H9 (cell line): ENCODE measurements at regions not wholly inside any gene's neighbourhood (a gene's known extent, or its start where the extent isn't known, plus 50 kb on each side); places are given as distances from the start of the nearest gene placed in this dataset.

Source experiments
- DNase-seq: peaks from one replicate; pipeline ENCODE4 v3.0.0-alpha.2; 2017
- H2AFZ ChIP-seq: one replicate; pipeline ENCODE4 v1.6.1; 2013; ENCODE audit warnings: mild to moderate bottlenecking, low read length, control low read depth, moderate library complexity
- H2AK5ac ChIP-seq: 2 replicates; pipeline ENCODE4 v1.6.1; 2013; ENCODE audit warnings: low read length, control low read depth, mixed read lengths; ENCODE audit not compliant: insufficient read length
- H2BK120ac ChIP-seq: one replicate; pipeline ENCODE4 v1.6.1; 2013; ENCODE audit warnings: low read depth, mild to moderate bottlenecking, low read length, control low read depth, inconsistent platforms; ENCODE audit not compliant: poor library complexity, severe bottlenecking
- H2BK12ac ChIP-seq: 2 replicates; pipeline ENCODE4 v1.6.1; 2013; ENCODE audit warnings: low read length, control low read depth, mixed read lengths, low read depth; ENCODE audit not compliant: insufficient read length
- H2BK15ac ChIP-seq: 2 replicates; pipeline ENCODE4 v1.6.1; 2013; ENCODE audit warnings: low read depth, low read length, control low read depth
- H2BK20ac ChIP-seq: one replicate; pipeline ENCODE4 v1.6.1; 2013; ENCODE audit warnings: low read depth, mild to moderate bottlenecking, low read length, control low read depth, inconsistent platforms; ENCODE audit not compliant: poor library complexity, severe bottlenecking
- H2BK5ac ChIP-seq: 2 replicates; pipeline ENCODE4 v1.6.1; 2013; ENCODE audit warnings: low read length, control low read depth, mixed read lengths; ENCODE audit not compliant: insufficient read length
- H3K14ac ChIP-seq: 2 replicates; pipeline ENCODE4 v1.6.1; 2013; ENCODE audit warnings: low read length, control low read depth; ENCODE audit not compliant: insufficient read depth
- H3K18ac ChIP-seq: 2 replicates; pipeline ENCODE4 v1.6.1; 2013; ENCODE audit warnings: low read depth, mild to moderate bottlenecking, mixed read lengths, low read length, control low read depth; ENCODE audit not compliant: insufficient read length
- H3K23ac ChIP-seq: 2 replicates; pipeline ENCODE4 v1.6.1; 2013; ENCODE audit warnings: low read length, control low read depth, mixed read lengths, low read depth; ENCODE audit not compliant: insufficient read length
- H3K23me2 ChIP-seq: 2 replicates; pipeline ENCODE4 v1.6.1; 2013; ENCODE audit warnings: low read depth, mild to moderate bottlenecking, mixed read lengths, low read length, control low read depth; ENCODE audit not compliant: insufficient read length, poor library complexity, severe bottlenecking
- H3K27ac ChIP-seq: 2 replicates; pipeline ENCODE4 v1.5.1; 2013; ENCODE audit warnings: low read length, control low read depth, mixed read lengths, low read depth; ENCODE audit not compliant: insufficient read length
- H3K27me3 ChIP-seq: 2 replicates; pipeline ENCODE4 v1.6.1; 2013; ENCODE audit warnings: low read length, control low read depth, inconsistent platforms; ENCODE audit not compliant: insufficient read depth
- H3K4ac ChIP-seq: 2 replicates; pipeline ENCODE4 v1.6.1; 2013; ENCODE audit warnings: low read depth, mild to moderate bottlenecking, control low read depth, inconsistent platforms, low read length, moderate library complexity
- H3K4me1 ChIP-seq: 2 replicates; pipeline ENCODE4 v1.6.1; 2013; ENCODE audit warnings: low read length, control low read depth, inconsistent platforms; ENCODE audit not compliant: insufficient read depth
- H3K4me2 ChIP-seq: 2 replicates; pipeline ENCODE4 v1.6.1; 2013; ENCODE audit warnings: low read length, control low read depth, mixed read lengths; ENCODE audit not compliant: insufficient read length, insufficient read depth
- H3K56ac ChIP-seq: 2 replicates; pipeline ENCODE4 v1.6.1; 2013; ENCODE audit warnings: low read depth, mild to moderate bottlenecking, mixed read lengths, low read length, control low read depth; ENCODE audit not compliant: insufficient read length
- H3K79me1 ChIP-seq: 2 replicates; pipeline ENCODE4 v1.6.1; 2013; ENCODE audit warnings: low read depth, mild to moderate bottlenecking, moderate library complexity, low read length, control low read depth, inconsistent platforms; ENCODE audit not compliant: insufficient read depth, poor library complexity, severe bottlenecking
- H3K79me2 ChIP-seq: 2 replicates; pipeline ENCODE4 v1.6.1; 2013; ENCODE audit warnings: low read length, control low read depth, inconsistent platforms; ENCODE audit not compliant: insufficient read depth
- H3K9ac ChIP-seq: 2 replicates; pipeline ENCODE4 v1.6.1; 2013; ENCODE audit warnings: low read length, control low read depth, mixed read lengths; ENCODE audit not compliant: insufficient read length; ENCODE audit errors: extremely low read depth
- H3K9me3 ChIP-seq: one replicate; pipeline ENCODE4 v1.6.1; 2013; ENCODE audit warnings: low read depth, low read length, inconsistent platforms; ENCODE audit not compliant: control insufficient read depth
- H3T11ph ChIP-seq: one replicate; pipeline ENCODE4 v1.6.1; 2013; ENCODE audit warnings: mild to moderate bottlenecking, low read length, control low read depth, inconsistent platforms
- H4K20me1 ChIP-seq: one replicate; pipeline ENCODE4 v1.6.1; 2013; ENCODE audit not compliant: control insufficient read depth, insufficient read length, insufficient read depth
- H4K5ac ChIP-seq: 2 replicates; pipeline ENCODE4 v1.6.1; 2013; ENCODE audit warnings: low read depth, mild to moderate bottlenecking, mixed read lengths, low read length, control low read depth; ENCODE audit not compliant: insufficient read length
- H4K8ac ChIP-seq: replicated peaks from 2 replicates; pipeline ENCODE4 v1.6.1; 2013; ENCODE audit warnings: low read length, control low read depth, mixed read lengths, low read depth; ENCODE audit not compliant: insufficient read length
- H4K91ac ChIP-seq: 2 replicates; pipeline ENCODE4 v1.6.1; 2013; ENCODE audit warnings: low read depth, mild to moderate bottlenecking, moderate library complexity, mixed read lengths, low read length, control low read depth; ENCODE audit not compliant: insufficient read length
- H3K27ac Mint-ChIP-seq, 3 experiments: 2 replicates in 2 of 3; 3 replicates in 1 of 3; pipeline ENCODE4 v1.8.0; 2020 to 2021; ENCODE audit warnings: mixed read lengths in 3 of 3, mild to moderate bottlenecking in 1 of 3, moderate library complexity in 1 of 3
- H3K27me3 Mint-ChIP-seq: 2 replicates; pipeline ENCODE4 v1.8.0; 2021; ENCODE audit warnings: low read depth, mild to moderate bottlenecking, moderate library complexity, mixed read lengths
- H3K36me3 Mint-ChIP-seq, 3 experiments: 2 replicates in 2 of 3; 3 replicates in 1 of 3; pipeline ENCODE4 v1.8.0; 2020 to 2021; ENCODE audit warnings: low read depth in 3 of 3, mixed read lengths in 3 of 3; ENCODE audit not compliant: insufficient read depth in 1 of 3
- H3K4me1 Mint-ChIP-seq, 2 experiments: 2 replicates each; pipeline ENCODE4 v1.8.0; 2020; ENCODE audit warnings: mixed read lengths in 2 of 2
- H3K4me3 Mint-ChIP-seq, 2 experiments: 2 replicates in 1 of 2; 3 replicates in 1 of 2; pipeline ENCODE4 v1.8.0; 2020 to 2021; ENCODE audit warnings: mild to moderate bottlenecking in 2 of 2, mixed read lengths in 2 of 2, moderate library complexity in 1 of 2
- H3K9me3 Mint-ChIP-seq, 2 experiments: 2 replicates in 1 of 2; 3 replicates in 1 of 2; pipeline ENCODE4 v1.8.0; 2020; ENCODE audit warnings: mild to moderate bottlenecking in 2 of 2, mixed read lengths in 2 of 2, moderate library complexity in 1 of 2
- CTCF ChIP-seq: fragments of 200-600 bp; sonication (generic); conservative IDR thresholded peaks from 3 replicates; pipeline ENCODE4 v1.8.0; 2021; ENCODE audit warnings: antibody characterized with exemption, mild to moderate bottlenecking
- WGBS: extraction: QIAGEN DNeasy Blood & Tissue Kit; methylation state at CpG from one replicate; pipeline ENCODE4 v1.1.7; 2013; ENCODE audit warnings: missing lambda C conversion rate, low lambda C conversion rate, mixed read lengths; ENCODE audit not compliant: insufficient read length; ENCODE audit errors: extremely low coverage; 5-methylcytosine and 5-hydroxymethylcytosine counted together

DNA sequence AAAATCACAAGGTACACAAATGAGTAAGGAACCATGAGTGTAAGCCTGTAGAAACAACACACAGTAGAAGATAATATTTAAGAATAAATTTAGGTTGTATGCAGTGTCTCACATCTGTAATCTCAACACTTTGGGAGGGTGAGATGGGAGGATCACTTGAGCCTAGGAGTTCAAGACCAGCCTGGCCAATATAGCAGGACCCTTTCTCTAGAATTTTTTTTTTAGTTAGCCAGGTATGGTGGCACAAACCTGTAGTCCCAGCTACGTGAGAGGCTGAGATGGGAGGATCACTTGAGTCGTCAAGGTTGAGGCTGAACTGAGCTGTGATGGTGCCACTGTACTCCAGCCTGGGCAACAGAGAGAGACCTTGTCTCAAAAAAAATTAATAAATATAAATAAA, 401.2 kb upstream of the RORB start:
- H3K4me2 ChIP-seq, result no peak overlapping the region
- no peaks in the 10 kb centered on the region; the same call in 1 of the 2 replicates for H3K4me1 ChIP-seq
- peaks cover 9% of the 10 kb centered on the region for H3K9me3 ChIP-seq
- H3K23ac ChIP-seq, result no peak overlapping the region
- H4K5ac ChIP-seq, result no peak overlapping the region
- H2AK5ac ChIP-seq, result no peak overlapping the region
- no peak overlapping the region for H4K91ac ChIP-seq
- no peak for DNase-seq
- no peak overlapping the region for H2BK12ac ChIP-seq
- peaks cover 32 to 35% of the 10 kb centered on the region in 2 experiments for H3K4me1 Mint-ChIP-seq
- H3K23me2 ChIP-seq, result peaks cover 4% of the 10 kb centered on the region
- peaks cover 39 to 47% of the 10 kb centered on the region in 2 experiments for H3K9me3 Mint-ChIP-seq
- no peak overlapping the region for H3T11ph ChIP-seq
- H3K4me3 Mint-ChIP-seq, result no peak overlapping the region
- no peak overlapping the region for H4K8ac ChIP-seq
- H2BK20ac ChIP-seq, result no peak overlapping the region
- H2BK15ac ChIP-seq, result no peak overlapping the region
- no peaks in the 10 kb centered on the region for H3K79me2 ChIP-seq
- no peak overlapping the region for H2BK5ac ChIP-seq
- H3K79me1 ChIP-seq, result no peaks in the 10 kb centered on the region
- peaks cover 89 to 93% (median 91%) of the 10 kb centered on the region in 3 experiments for H3K36me3 Mint-ChIP-seq
- no peak overlapping the region for H3K18ac ChIP-seq
- H2AFZ ChIP-seq, result no peak overlapping the region
- no CpG with 5 or more reads among the region's 2 CpGs for WGBS
- no peak overlapping the region for H3K56ac ChIP-seq
- H3K27me3 ChIP-seq, result no peaks in the 10 kb centered on the region
- no peaks in the 10 kb centered on the region; the same call in 1 of the 2 replicates for H3K27me3 Mint-ChIP-seq
- H3K4ac ChIP-seq, result no peak overlapping the region
- no peak overlapping the region for H2BK120ac ChIP-seq
- no peak overlapping the region for H3K27ac Mint-ChIP-seq
- TF ChIP-seq CTCF, result no peak
- no peak overlapping the region for H3K14ac ChIP-seq
- no peaks in the 10 kb centered on the region for H4K20me1 ChIP-seq
- H3K27ac ChIP-seq, result no peak overlapping the region
- H3K9ac ChIP-seq, result no peak overlapping the region
